ENCODE measurements at regions not wholly inside any gene's neighbourhood (a gene's known extent, or its start where the extent isn't known, plus 50 kb on each side); places are given as distances from the start of the nearest gene placed in this dataset.

- Histone ChIP-seq H3K4me3 (no peak overlapping the region), H3K27me3 (ENCODE audit: low read depth) (no peaks in the 10 kb centered on the region), H3K27ac (no peak overlapping the region), H3K4me1 (no peaks in the 10 kb centered on the region), H3K9me3 (no peaks in the 10 kb centered on the region), H3K36me3 (no peaks in the 10 kb centered on the region)
- DNase-seq (no peak), ATAC-seq (no peak)
- TF ChIP-seq CTCF (IDR thresholded peaks at IDR 0.05): no peak
- intact Hi-C loops (cut with DNase I): no loop called here
Measured at GRCh38 chr4:124277691-124278090, 434.8 kb downstream of the ANKRD50 start.

GRCh38 chr4:124278477-124278876, 434.1 kb downstream of the ANKRD50 start:
- no peak for ATAC-seq
- DNase-seq: no peak
- intact Hi-C loops (cut with DNase I): no loop called here

GRCh38 chr4:124279741-124280140, 432.8 kb downstream of the ANKRD50 start:
- H3K36me3 ChIP-seq: no peaks in the 10 kb centered on the region
- ATAC-seq (no peak), DNase-seq (no peak)
- H3K4me1 ChIP-seq: no peaks in the 10 kb centered on the region
- H3K4me3 ChIP-seq: no peak overlapping the region
- H3K27ac ChIP-seq: no peak overlapping the region
- no peaks in the 10 kb centered on the region for H3K9me3 ChIP-seq
- no peak for TF ChIP-seq CTCF (IDR thresholded peaks at IDR 0.05)
- intact Hi-C loops (cut with DNase I): no loop called here
- H3K27me3 ChIP-seq (ENCODE audit: low read depth): no peaks in the 10 kb centered on the region

More at GRCh38 chr4:124278477-124278876, 434.1 kb downstream of the ANKRD50 start:
- Histone ChIP-seq H3K27ac (no peak overlapping the region), H3K4me3 (no peak overlapping the region), H3K36me3 (no peaks in the 10 kb centered on the region), H3K9me3 (no peaks in the 10 kb centered on the region), H3K27me3 (ENCODE audit: low read depth) (no peaks in the 10 kb centered on the region), H3K4me1 (no peaks in the 10 kb centered on the region)
- no peak for TF ChIP-seq CTCF (IDR thresholded peaks at IDR 0.05)

GRCh38 chr4:124282301-124282898, 430.1 kb downstream of the ANKRD50 start:
- ATAC-seq (no peak), DNase-seq (no peak)
- Histone ChIP-seq H3K27me3 (ENCODE audit: low read depth) (no peaks in the 10 kb centered on the region), H3K36me3 (no peaks in the 10 kb centered on the region), H3K27ac (no peak overlapping the region), H3K4me1 (no peaks in the 10 kb centered on the region), H3K9me3 (no peaks in the 10 kb centered on the region), H3K4me3 (no peak overlapping the region)
- TF ChIP-seq CTCF (IDR thresholded peaks at IDR 0.05): no peak
- intact Hi-C loops (cut with DNase I): no loop called here

- no peak for ATAC-seq
- intact Hi-C loops (cut with DNase I): no loop called here
- Histone ChIP-seq H3K4me1 (no peaks in the 10 kb centered on the region), H3K27ac (no peak overlapping the region), H3K9me3 (no peaks in the 10 kb centered on the region), H3K27me3 (ENCODE audit: low read depth) (no peaks in the 10 kb centered on the region), H3K36me3 (no peaks in the 10 kb centered on the region), H3K4me3 (no peak overlapping the region)
- TF ChIP-seq CTCF (IDR thresholded peaks at IDR 0.05): no peak
- no peak for DNase-seq
Measured at GRCh38 chr4:124288706-124289486, 423.6 kb downstream of the ANKRD50 start.

All from lower lobe of right lung (tissue), 2 donors.